ENCODE measurements at regions not wholly inside any gene's neighbourhood (a gene's known extent, or its start where the extent isn't known, plus 50 kb on each side); places are given as distances from the start of the nearest gene placed in this dataset.

GRCh38 chr15:98039596-98039995 is 79.1 kb downstream of the ARRDC4 start:
- TF ChIP-seq CTCF (IDR thresholded peaks at IDR 0.05; ENCODE audit: insufficient read depth, low read length, poor library complexity, severe bottlenecking) = no peak
- TF ChIP-seq EZH2phosphoT487 (conservative IDR thresholded peaks at IDR 0.05; ENCODE audit: low read length) = no peak
